WTC11 (cell line): ENCODE measurements at regions not wholly inside any gene's neighbourhood (a gene's known extent, or its start where the extent isn't known, plus 50 kb on each side); places are given as distances from the start of the nearest gene placed in this dataset.

Experiments
- CTCF ChIP-seq: fragments of 200-600 bp; IDR thresholded peaks from 2 replicates; pipeline ENCODE4 v1.8.0; 2022; ENCODE audit warnings: antibody characterized with exemption
- ESRRA ChIP-seq: sonication (generic); formaldehyde crosslinking; IDR thresholded peaks from 2 replicates; pipeline ENCODE4 v1.8.1; 2022; ENCODE audit warnings: mild to moderate bottlenecking, missing genetic modification reagents, borderline replicate concordance
- MAX ChIP-seq: sonication (generic); formaldehyde crosslinking; IDR thresholded peaks from 2 replicates; pipeline ENCODE4 v1.8.0; 2022; ENCODE audit warnings: mild to moderate bottlenecking, missing genetic modification reagents
- MYBL2 ChIP-seq: sonication (generic); formaldehyde crosslinking; IDR thresholded peaks from 2 replicates; pipeline ENCODE4 v1.8.1; 2023; ENCODE audit warnings: mild to moderate bottlenecking, moderate library complexity, missing genetic modification reagents
- NR3C1 ChIP-seq: sonication (generic); formaldehyde crosslinking; conservative IDR thresholded peaks from 2 replicates; pipeline ENCODE4 v1.8.1; 2023; ENCODE audit warnings: low read depth, mild to moderate bottlenecking, missing genetic modification reagents
- SP1 ChIP-seq: sonication (generic); formaldehyde crosslinking; conservative IDR thresholded peaks from 2 replicates; pipeline ENCODE4 v1.8.1; 2022; ENCODE audit warnings: missing genetic modification reagents
- ZNF121 ChIP-seq: sonication (generic); formaldehyde crosslinking; IDR thresholded peaks from 2 replicates; pipeline ENCODE4 v1.8.0; 2023; ENCODE audit warnings: missing genetic modification reagents
- ZNF232 ChIP-seq: sonication (generic); formaldehyde crosslinking; IDR thresholded peaks from 2 replicates; pipeline ENCODE4 v1.8.0; 2022; ENCODE audit warnings: mild to moderate bottlenecking, missing genetic modification reagents

- TF ChIP-seq SP1 (CRISPR knock-in tag) (no peak), ESRRA (no peak), MYBL2 (CRISPR knock-in tag) (no peak), NR3C1 (CRISPR knock-in tag) (no peak), ZNF232 (CRISPR knock-in tag) (no peak), MAX (CRISPR knock-in tag) (no peak), CTCF (no peak), ZNF121 (CRISPR knock-in tag) (no peak)
Measured at GRCh38 chr5:28632607-28633006, 1594.2 kb upstream of the CDH9 start.
